H9 (cell line): ENCODE measurements at regions not wholly inside any gene's neighbourhood (a gene's known extent, or its start where the extent isn't known, plus 50 kb on each side); places are given as distances from the start of the nearest gene placed in this dataset.

Source experiments
- DNase-seq: peaks from one replicate; pipeline ENCODE4 v3.0.0-alpha.2; 2017
- H2AFZ ChIP-seq: one replicate; pipeline ENCODE4 v1.6.1; 2013; ENCODE audit warnings: mild to moderate bottlenecking, low read length, control low read depth, moderate library complexity
- H2AK5ac ChIP-seq: 2 replicates; pipeline ENCODE4 v1.6.1; 2013; ENCODE audit warnings: low read length, control low read depth, mixed read lengths; ENCODE audit not compliant: insufficient read length
- H2BK120ac ChIP-seq: one replicate; pipeline ENCODE4 v1.6.1; 2013; ENCODE audit warnings: low read depth, mild to moderate bottlenecking, low read length, control low read depth, inconsistent platforms; ENCODE audit not compliant: poor library complexity, severe bottlenecking
- H2BK12ac ChIP-seq: 2 replicates; pipeline ENCODE4 v1.6.1; 2013; ENCODE audit warnings: low read length, control low read depth, mixed read lengths, low read depth; ENCODE audit not compliant: insufficient read length
- H2BK15ac ChIP-seq: 2 replicates; pipeline ENCODE4 v1.6.1; 2013; ENCODE audit warnings: low read depth, low read length, control low read depth
- H2BK20ac ChIP-seq: one replicate; pipeline ENCODE4 v1.6.1; 2013; ENCODE audit warnings: low read depth, mild to moderate bottlenecking, low read length, control low read depth, inconsistent platforms; ENCODE audit not compliant: poor library complexity, severe bottlenecking
- H2BK5ac ChIP-seq: 2 replicates; pipeline ENCODE4 v1.6.1; 2013; ENCODE audit warnings: low read length, control low read depth, mixed read lengths; ENCODE audit not compliant: insufficient read length
- H3K14ac ChIP-seq: 2 replicates; pipeline ENCODE4 v1.6.1; 2013; ENCODE audit warnings: low read length, control low read depth; ENCODE audit not compliant: insufficient read depth
- H3K18ac ChIP-seq: 2 replicates; pipeline ENCODE4 v1.6.1; 2013; ENCODE audit warnings: low read depth, mild to moderate bottlenecking, mixed read lengths, low read length, control low read depth; ENCODE audit not compliant: insufficient read length
- H3K23ac ChIP-seq: 2 replicates; pipeline ENCODE4 v1.6.1; 2013; ENCODE audit warnings: low read length, control low read depth, mixed read lengths, low read depth; ENCODE audit not compliant: insufficient read length
- H3K23me2 ChIP-seq: 2 replicates; pipeline ENCODE4 v1.6.1; 2013; ENCODE audit warnings: low read depth, mild to moderate bottlenecking, mixed read lengths, low read length, control low read depth; ENCODE audit not compliant: insufficient read length, poor library complexity, severe bottlenecking
- H3K27ac ChIP-seq: 2 replicates; pipeline ENCODE4 v1.5.1; 2013; ENCODE audit warnings: low read length, control low read depth, mixed read lengths, low read depth; ENCODE audit not compliant: insufficient read length
- H3K27me3 ChIP-seq: 2 replicates; pipeline ENCODE4 v1.6.1; 2013; ENCODE audit warnings: low read length, control low read depth, inconsistent platforms; ENCODE audit not compliant: insufficient read depth
- H3K4ac ChIP-seq: 2 replicates; pipeline ENCODE4 v1.6.1; 2013; ENCODE audit warnings: low read depth, mild to moderate bottlenecking, control low read depth, inconsistent platforms, low read length, moderate library complexity
- H3K4me1 ChIP-seq: 2 replicates; pipeline ENCODE4 v1.6.1; 2013; ENCODE audit warnings: low read length, control low read depth, inconsistent platforms; ENCODE audit not compliant: insufficient read depth
- H3K4me2 ChIP-seq: 2 replicates; pipeline ENCODE4 v1.6.1; 2013; ENCODE audit warnings: low read length, control low read depth, mixed read lengths; ENCODE audit not compliant: insufficient read length, insufficient read depth
- H3K56ac ChIP-seq: 2 replicates; pipeline ENCODE4 v1.6.1; 2013; ENCODE audit warnings: low read depth, mild to moderate bottlenecking, mixed read lengths, low read length, control low read depth; ENCODE audit not compliant: insufficient read length
- H3K79me1 ChIP-seq: 2 replicates; pipeline ENCODE4 v1.6.1; 2013; ENCODE audit warnings: low read depth, mild to moderate bottlenecking, moderate library complexity, low read length, control low read depth, inconsistent platforms; ENCODE audit not compliant: insufficient read depth, poor library complexity, severe bottlenecking
- H3K79me2 ChIP-seq: 2 replicates; pipeline ENCODE4 v1.6.1; 2013; ENCODE audit warnings: low read length, control low read depth, inconsistent platforms; ENCODE audit not compliant: insufficient read depth
- H3K9ac ChIP-seq: 2 replicates; pipeline ENCODE4 v1.6.1; 2013; ENCODE audit warnings: low read length, control low read depth, mixed read lengths; ENCODE audit not compliant: insufficient read length; ENCODE audit errors: extremely low read depth
- H3K9me3 ChIP-seq: one replicate; pipeline ENCODE4 v1.6.1; 2013; ENCODE audit warnings: low read depth, low read length, inconsistent platforms; ENCODE audit not compliant: control insufficient read depth
- H3T11ph ChIP-seq: one replicate; pipeline ENCODE4 v1.6.1; 2013; ENCODE audit warnings: mild to moderate bottlenecking, low read length, control low read depth, inconsistent platforms
- H4K20me1 ChIP-seq: one replicate; pipeline ENCODE4 v1.6.1; 2013; ENCODE audit not compliant: control insufficient read depth, insufficient read length, insufficient read depth
- H4K5ac ChIP-seq: 2 replicates; pipeline ENCODE4 v1.6.1; 2013; ENCODE audit warnings: low read depth, mild to moderate bottlenecking, mixed read lengths, low read length, control low read depth; ENCODE audit not compliant: insufficient read length
- H4K8ac ChIP-seq: replicated peaks from 2 replicates; pipeline ENCODE4 v1.6.1; 2013; ENCODE audit warnings: low read length, control low read depth, mixed read lengths, low read depth; ENCODE audit not compliant: insufficient read length
- H4K91ac ChIP-seq: 2 replicates; pipeline ENCODE4 v1.6.1; 2013; ENCODE audit warnings: low read depth, mild to moderate bottlenecking, moderate library complexity, mixed read lengths, low read length, control low read depth; ENCODE audit not compliant: insufficient read length
- H3K27ac Mint-ChIP-seq, 3 experiments: 2 replicates in 2 of 3; 3 replicates in 1 of 3; pipeline ENCODE4 v1.8.0; 2020 to 2021; ENCODE audit warnings: mixed read lengths in 3 of 3, mild to moderate bottlenecking in 1 of 3, moderate library complexity in 1 of 3
- H3K27me3 Mint-ChIP-seq: 2 replicates; pipeline ENCODE4 v1.8.0; 2021; ENCODE audit warnings: low read depth, mild to moderate bottlenecking, moderate library complexity, mixed read lengths
- H3K36me3 Mint-ChIP-seq, 3 experiments: 2 replicates in 2 of 3; 3 replicates in 1 of 3; pipeline ENCODE4 v1.8.0; 2020 to 2021; ENCODE audit warnings: low read depth in 3 of 3, mixed read lengths in 3 of 3; ENCODE audit not compliant: insufficient read depth in 1 of 3
- H3K4me1 Mint-ChIP-seq, 2 experiments: 2 replicates each; pipeline ENCODE4 v1.8.0; 2020; ENCODE audit warnings: mixed read lengths in 2 of 2
- H3K4me3 Mint-ChIP-seq, 2 experiments: 2 replicates in 1 of 2; 3 replicates in 1 of 2; pipeline ENCODE4 v1.8.0; 2020 to 2021; ENCODE audit warnings: mild to moderate bottlenecking in 2 of 2, mixed read lengths in 2 of 2, moderate library complexity in 1 of 2
- H3K9me3 Mint-ChIP-seq, 2 experiments: 2 replicates in 1 of 2; 3 replicates in 1 of 2; pipeline ENCODE4 v1.8.0; 2020; ENCODE audit warnings: mild to moderate bottlenecking in 2 of 2, mixed read lengths in 2 of 2, moderate library complexity in 1 of 2
- CTCF ChIP-seq: fragments of 200-600 bp; sonication (generic); conservative IDR thresholded peaks from 3 replicates; pipeline ENCODE4 v1.8.0; 2021; ENCODE audit warnings: antibody characterized with exemption, mild to moderate bottlenecking

DNA sequence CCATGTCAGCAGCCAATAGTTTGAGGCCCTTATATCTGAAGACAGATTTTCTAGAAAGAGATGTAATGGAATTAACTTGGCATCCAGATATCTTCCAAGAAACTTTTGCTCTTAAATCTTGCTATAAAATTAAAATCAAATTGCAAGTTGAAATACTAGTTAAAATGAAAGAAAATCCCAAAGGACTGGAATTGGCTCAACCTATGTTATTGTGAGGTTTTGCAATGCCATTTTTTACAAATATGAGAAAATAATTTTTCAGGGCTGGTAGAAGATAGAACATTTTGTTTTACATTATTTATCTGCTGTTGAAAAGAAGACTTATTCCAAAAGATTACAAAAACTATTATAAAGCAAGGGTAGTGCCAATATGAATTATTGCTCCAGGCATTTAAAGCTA lies 92.2 kb upstream of the AGTR1 start:
- Histone ChIP-seq H4K91ac (no peak overlapping the region), H4K8ac (no peak overlapping the region), H3K18ac (no peak overlapping the region), H3K14ac (no peak overlapping the region), H3T11ph (no peak overlapping the region), H3K27me3 (no peaks in the 10 kb centered on the region), H4K20me1 (no peaks in the 10 kb centered on the region), H2BK5ac (no peak overlapping the region), H2BK15ac (no peak overlapping the region), H3K23me2 (no peaks in the 10 kb centered on the region), H4K5ac (no peak overlapping the region), H3K27ac (no peak overlapping the region), H3K79me1 (no peaks in the 10 kb centered on the region), H2BK12ac (no peak overlapping the region), H2AK5ac (no peak overlapping the region), H3K4ac (no peak overlapping the region), H2AFZ (no peak overlapping the region), H3K4me2 (no peak overlapping the region), H3K4me1 (no peaks in the 10 kb centered on the region), H3K9ac (no peak overlapping the region), H3K9me3 (no peaks in the 10 kb centered on the region), H3K23ac (no peak overlapping the region), H3K56ac (no peak overlapping the region), H2BK120ac (no peak overlapping the region), H3K79me2 (no peaks in the 10 kb centered on the region), H2BK20ac (no peak overlapping the region)
- no peaks in the 10 kb centered on the region for H3K9me3 Mint-ChIP-seq
- H3K27me3 Mint-ChIP-seq, result no peaks in the 10 kb centered on the region
- no peak for TF ChIP-seq CTCF
- no peak for DNase-seq
- no peaks in the 10 kb centered on the region for H3K4me1 Mint-ChIP-seq
- H3K36me3 Mint-ChIP-seq, result no peaks in the 10 kb centered on the region
- no peak overlapping the region; a peak in 1 of 7 replicates for H3K27ac Mint-ChIP-seq
- H3K4me3 Mint-ChIP-seq, result no peak overlapping the region
